GM19035 (cell line): ENCODE measurements at regions not wholly inside any gene's neighbourhood (a gene's known extent, or its start where the extent isn't known, plus 50 kb on each side); places are given as distances from the start of the nearest gene placed in this dataset.

Source experiments
- ATAC-seq: cut with Tn5 transposase; IDR thresholded peaks from one replicate; pipeline ENCODE4 v1.9.1; 2021; ENCODE audit not compliant: unreplicated experiment

DNA sequence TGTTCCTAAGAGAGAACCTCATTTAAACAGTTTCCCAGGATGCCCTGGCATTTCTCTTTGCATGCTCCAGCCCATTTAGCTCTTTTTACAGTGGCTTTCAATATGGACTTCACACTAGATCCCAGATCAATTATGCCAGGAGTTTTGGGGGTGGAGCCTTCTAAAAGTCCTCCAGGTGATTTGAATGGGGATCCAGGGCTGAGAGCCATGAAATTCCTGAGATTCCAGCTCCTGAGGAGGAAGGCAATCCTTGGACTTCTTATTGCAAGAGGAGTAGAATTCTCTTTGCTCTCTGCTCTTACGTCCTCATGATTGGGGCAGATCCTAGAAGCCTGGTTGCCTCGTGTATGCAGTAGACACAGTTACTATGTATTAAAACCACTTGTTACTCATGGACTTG lies 184.2 kb downstream of the DHX35 start:
- no peak for ATAC-seq

DNA sequence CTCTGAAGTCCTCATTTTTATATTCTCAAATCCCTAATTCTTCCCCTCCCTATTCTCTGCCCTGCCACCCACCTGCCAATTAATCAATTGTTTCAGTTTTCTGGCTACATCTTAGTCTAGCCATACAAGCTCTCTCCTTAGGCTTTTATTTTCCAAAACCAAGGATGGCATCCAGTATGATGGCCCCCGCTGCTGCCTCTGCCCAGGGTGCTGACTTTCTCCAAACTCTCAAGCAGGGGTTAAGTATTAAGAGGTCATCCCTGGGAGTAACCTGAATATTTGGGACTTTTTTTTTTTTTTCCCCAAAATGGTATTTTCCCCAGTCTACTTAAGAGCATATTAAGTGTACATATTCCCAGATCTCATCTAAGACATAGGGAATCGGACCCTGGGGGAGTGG lies 183.8 kb downstream of the DHX35 start:
- ATAC-seq: no peak

GRCh38 chr20:39144757-39145156 lies 182.6 kb downstream of the DHX35 start:
- no peak for ATAC-seq

DNA sequence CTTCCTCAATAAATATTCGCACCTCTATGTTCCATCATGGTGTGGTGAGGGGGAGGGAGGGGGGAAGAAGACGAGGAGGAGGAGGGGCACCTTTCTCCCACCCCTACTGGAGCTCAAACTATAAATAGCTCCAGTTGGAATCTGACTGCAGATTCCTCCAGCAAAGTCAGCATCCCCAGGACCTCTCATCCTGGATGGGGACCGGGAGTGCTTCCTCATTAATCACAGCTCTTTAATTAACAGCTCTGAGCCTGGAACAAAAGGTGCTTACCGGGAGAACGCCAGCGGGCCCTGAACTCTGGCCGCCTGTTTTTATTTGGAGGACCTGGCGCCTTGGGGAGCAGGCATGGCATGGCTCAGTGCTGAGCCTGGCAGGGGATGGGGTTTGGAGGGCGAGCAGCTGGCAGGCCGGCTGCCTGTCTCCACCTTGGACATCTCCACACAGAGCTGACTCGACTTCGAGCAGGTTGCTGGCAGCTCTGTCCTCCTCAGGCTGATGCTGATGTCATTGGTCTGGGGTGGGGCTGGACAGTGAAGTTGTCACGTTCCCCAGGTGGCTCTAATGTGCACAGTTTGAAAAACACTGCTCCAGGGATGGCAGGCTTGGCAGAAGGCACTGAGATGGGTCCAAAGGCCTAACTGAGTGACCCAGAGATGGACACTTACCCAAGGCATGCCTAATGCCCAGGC lies 180.4 kb downstream of the DHX35 start:
- ATAC-seq: no peak

GRCh38 chr20:39137299-39137698 lies 175.2 kb downstream of the DHX35 start:
- ATAC-seq: no peak

DNA sequence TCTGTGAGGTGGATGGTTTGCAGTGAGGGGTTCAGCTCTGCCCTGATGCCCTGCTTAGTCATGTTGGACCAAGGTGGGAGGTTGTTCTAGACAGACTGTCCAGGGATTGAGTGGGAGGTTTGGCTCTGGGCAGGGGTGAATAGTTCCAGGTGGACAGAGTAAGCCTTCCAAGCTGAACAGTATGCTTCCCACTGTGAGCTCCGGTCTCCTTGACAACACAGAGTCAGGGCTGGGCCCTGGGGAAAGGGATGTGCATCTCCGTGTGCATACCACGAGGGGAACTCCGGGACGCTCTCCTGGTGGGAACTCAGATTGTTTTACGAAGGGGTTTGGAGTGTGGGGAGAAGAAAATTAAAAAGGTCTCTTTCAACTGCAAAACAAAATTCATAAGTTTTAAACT lies 174.7 kb downstream of the DHX35 start:
- ATAC-seq: no peak

DNA sequence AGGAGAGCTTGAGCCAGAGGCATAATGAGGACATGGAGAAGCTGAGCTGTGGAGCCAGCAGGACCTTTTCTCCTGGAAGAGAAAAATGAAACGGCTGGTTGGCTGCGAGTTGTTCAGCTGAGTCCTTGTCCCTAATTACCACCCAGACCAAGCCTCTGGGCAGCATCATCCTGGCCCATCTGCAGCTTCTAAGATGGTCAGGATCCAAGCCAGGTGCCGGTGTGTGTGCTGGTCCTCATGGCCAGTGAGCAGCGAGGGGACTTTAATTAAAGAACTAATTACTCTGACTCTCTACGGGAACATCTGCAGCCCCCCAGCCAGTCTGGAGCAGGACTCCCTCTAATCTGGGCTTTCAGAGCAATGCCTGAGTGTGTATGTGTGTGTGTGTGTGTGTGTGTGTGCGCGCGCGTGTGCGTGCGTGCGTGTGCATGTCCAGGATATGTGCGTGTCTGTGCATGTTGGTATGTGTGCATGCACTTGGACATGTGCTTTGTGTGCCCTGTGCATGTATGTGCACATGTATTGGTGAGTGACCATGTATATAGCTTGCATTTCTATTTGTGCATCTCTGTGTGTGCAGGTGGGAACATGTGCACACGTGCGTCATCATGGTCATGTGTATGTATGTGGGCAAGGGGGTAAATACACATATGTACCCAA lies 173.9 kb downstream of the DHX35 start:
- no peak for ATAC-seq

GRCh38 chr20:39133201-39133600 lies 171.1 kb downstream of the DHX35 start:
- no peak for ATAC-seq

GRCh38 chr20:39132511-39132910 lies 170.4 kb downstream of the DHX35 start:
- ATAC-seq: no peak

DNA sequence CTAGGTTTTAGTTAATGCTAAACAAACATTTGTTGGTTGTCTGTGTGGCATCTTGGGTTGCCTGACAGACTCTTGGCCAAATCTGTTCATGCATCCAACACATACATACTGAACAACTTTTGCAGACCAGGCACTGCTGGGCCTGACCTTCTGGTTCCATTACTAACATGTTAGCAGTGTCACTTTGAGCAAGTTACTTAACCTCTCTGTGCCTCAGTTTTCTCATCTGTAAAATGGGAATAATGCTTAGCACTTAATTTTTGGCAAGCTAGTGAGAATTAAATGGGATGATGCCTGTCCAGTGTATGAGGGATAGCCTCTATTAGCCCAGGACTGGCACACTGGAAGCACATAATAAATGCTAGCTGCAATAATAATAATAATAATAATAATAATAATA lies 169.9 kb downstream of the DHX35 start:
- no peak for ATAC-seq

- ATAC-seq: no peak
These were observed 168.5 kb downstream of the DHX35 start for GRCh38 chr20:39130627-39131026.

DNA sequence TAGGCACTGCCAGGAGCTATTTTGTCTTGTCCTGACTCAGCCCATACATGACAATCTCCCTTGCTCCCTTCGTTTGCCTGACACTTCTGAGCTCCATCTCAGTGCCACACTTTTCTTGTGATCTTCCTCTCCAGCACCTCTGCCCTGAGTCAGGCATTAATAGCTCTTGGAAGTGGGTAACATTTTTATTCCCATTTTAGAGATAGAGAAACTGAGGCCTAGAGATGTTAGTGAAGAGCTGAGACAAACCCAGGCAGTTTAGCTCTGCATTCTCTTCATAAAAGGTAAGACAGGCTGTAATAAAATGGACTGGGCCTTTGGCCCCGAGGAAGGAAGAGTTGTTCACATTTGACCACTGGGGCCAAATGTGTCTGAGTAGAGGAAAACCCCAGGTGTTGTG lies 167.4 kb downstream of the DHX35 start:
- no peak for ATAC-seq

GRCh38 chr20:39124064-39124463 lies 161.9 kb downstream of the DHX35 start:
- no peak for ATAC-seq

DNA sequence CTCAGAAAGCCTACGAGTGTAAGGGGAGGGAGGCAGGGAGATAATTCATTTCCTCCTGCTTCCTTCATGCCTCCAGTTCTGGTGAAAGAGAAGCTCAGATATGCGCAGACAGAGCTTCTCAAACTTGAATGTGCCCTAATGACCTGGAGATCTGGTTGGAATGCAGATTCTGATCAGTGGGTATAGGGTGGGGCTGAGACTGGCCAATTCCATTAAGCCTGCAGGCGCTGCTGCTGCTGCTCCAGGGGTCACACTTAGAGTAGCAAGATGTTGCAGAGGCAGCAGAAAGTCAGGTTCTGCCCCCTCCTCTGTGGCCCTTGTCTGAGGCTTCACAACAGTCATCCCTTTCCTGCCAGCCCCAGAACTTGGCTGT lies 161.0 kb downstream of the DHX35 start:
- ATAC-seq: no peak

GRCh38 chr20:39117491-39117890 lies 155.3 kb downstream of the DHX35 start:
- ATAC-seq: no peak

- no peak for ATAC-seq
These were observed 153.9 kb downstream of the DHX35 start for GRCh38 chr20:39116020-39116419.

- no peak for ATAC-seq
These were observed 150.1 kb downstream of the DHX35 start for GRCh38 chr20:39112178-39112743.

DNA sequence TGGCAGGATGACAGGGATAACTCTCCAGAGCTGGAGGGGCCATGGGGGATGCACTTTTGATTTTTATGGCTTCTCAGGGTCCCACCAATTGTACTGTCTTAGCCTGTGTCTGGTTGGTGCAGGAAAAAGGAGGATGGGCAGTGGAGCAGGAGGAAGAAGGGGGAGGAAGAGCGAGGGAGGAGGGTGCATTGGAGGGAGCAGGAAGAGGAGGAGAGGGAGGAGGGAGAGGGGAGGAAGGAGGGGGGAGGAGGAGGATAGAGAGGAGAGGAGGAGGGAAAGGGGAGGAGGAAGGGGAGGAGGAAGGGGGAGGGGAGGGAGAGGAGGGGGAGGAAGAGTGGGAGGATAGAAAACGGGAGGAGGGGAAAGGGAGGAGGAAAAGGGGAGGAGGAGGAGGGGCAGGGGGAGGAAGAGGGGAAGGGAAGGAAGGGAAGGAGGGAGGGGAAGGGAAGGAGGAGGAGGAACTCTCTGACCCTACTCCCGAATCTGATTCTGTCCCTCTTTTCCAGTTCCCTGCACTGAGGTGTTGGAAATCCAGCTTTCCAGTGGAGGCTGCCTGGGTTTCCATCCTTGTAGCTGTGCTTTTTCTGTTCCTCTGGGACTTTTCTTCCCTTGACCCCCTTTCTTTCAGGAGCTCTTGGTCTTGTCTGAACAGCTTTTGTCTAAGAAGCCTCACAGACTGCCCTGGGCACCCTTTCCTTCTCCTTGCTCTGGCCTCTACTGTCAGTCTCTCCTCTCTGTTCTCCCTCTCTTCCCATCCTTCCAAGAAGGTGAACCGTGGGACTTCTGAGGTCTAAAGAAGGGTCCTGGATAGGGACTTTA lies 149.4 kb downstream of the DHX35 start:
- ATAC-seq: no peak

DNA sequence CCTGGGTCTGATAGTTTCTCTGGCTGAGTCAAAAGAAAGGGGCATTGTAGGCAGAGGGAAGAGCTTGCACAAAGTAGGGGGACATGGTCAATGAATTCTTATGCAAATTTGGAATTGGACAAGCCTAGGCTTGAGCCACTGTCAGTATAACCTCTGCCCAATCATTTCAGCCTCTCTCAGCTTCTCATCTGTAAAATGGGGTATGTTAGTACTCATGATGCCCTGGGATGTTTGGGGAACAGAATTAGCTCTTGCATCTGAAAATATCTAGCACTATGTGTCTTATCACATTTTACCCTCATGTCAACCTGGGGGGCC lies 148.6 kb downstream of the DHX35 start:
- no peak for ATAC-seq

DNA sequence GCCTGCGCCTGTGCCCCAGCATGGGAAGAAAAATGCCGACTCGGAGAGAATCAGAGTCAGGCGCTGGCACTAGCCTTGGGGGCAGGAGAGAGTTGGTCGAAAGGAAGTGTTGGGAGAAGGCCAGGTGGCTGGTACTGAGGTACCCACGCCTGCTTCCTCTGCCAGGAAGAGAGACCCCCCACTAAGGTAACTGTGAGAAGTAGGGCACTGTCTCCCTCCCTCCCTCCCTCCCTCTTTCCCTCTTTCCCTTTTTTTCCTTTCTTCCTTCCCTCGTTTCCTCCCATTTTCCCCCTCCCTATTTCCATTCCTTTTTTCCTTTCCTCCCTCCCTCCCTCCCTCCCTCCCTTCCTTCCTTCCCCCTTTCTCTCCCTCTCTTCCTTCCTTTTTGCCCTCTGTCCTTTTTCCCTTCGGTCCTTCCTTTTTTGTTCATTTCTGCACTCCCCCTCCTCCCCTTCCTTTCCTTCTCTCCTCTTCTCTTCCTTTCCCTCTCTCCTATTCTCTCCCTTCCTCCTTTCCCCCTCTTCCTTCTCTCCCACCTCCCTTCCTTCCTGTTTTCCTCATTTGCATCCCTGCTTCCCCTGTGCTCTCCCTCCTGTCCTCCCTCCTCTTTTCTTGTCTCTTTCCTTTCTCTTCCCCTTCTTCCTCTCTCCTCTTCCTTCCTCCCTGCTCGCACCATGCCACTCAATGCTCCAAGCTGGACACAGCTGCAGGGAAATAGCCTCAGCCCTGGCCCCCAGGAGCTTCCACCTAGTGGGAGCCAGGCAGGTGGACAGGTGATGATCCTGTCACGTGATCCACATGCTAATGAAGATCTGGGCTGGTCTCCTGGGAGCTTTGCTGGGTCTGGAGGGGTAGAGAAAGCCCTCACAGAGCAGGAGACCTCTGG lies 148.0 kb downstream of the DHX35 start:
- ATAC-seq: no peak

DNA sequence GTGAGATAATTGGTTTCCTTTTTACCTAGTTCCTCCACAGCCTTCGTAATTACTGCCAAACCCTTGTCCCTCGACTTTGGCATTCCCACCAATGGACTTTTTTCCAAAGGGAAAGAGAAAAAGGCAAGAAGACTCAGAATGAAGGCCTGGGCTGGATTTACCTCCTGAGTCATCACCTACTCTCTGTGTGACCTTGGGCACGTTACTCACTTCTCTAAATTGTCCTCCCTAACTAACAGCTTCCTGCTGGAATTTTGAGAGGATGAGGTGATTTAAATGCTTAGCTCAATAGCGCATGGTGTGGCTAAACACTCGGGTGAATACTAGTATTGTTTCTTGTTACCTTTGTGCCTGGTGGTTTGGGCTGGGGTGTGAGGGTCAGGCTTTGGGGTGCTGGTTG lies 146.6 kb downstream of the DHX35 start:
- ATAC-seq: no peak
